ENCODE measurements at regions not wholly inside any gene's neighbourhood (a gene's known extent, or its start where the extent isn't known, plus 50 kb on each side); places are given as distances from the start of the nearest gene placed in this dataset.

GRCh38 chr2:234218266-234219045, 168.0 kb downstream of the SPP2 start:
- TF ChIP-seq CTCF (IDR thresholded peaks at IDR 0.05) (no peak), POLR2A (IDR thresholded peaks at IDR 0.05) (no peak)

Measured in prostate gland (tissue), 2 donors.